HL-60 (cell line): ENCODE measurements at regions not wholly inside any gene's neighbourhood (a gene's known extent, or its start where the extent isn't known, plus 50 kb on each side); places are given as distances from the start of the nearest gene placed in this dataset.

Experiments
- GABPA ChIP-seq: IDR thresholded peaks from 2 replicates; pipeline ENCODE4 v1.6.1; 2012; ENCODE audit warnings: low read depth
- TF ChIP-seq, protein P1 (sequence below): IDR thresholded peaks from one replicate; pipeline ENCODE4 v1.5.1; 2011; ENCODE audit warnings: low read length, control low read depth, inconsistent platforms; ENCODE audit not compliant: insufficient read depth

DNA sequence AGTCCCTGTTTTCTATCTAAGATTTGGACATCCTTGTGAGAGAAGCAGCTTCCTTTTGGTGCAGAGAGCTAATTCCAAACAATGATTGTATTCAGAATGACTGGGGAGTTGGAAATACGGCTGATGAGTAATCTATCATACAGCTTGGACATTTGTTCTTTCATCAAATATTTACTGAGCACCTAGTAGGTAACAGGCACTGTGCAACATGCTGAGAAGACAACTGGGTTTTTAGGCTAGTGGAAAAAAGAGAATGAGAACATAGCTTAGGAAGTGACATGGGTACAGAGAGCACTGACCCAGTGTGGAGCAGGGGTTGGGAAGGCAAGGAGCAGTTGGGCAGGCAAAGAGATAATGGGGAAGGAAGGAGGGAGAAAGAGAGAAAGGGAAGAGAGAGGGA, 87.5 kb downstream of the TBX19 start:
- TF ChIP-seq, protein P1, sequence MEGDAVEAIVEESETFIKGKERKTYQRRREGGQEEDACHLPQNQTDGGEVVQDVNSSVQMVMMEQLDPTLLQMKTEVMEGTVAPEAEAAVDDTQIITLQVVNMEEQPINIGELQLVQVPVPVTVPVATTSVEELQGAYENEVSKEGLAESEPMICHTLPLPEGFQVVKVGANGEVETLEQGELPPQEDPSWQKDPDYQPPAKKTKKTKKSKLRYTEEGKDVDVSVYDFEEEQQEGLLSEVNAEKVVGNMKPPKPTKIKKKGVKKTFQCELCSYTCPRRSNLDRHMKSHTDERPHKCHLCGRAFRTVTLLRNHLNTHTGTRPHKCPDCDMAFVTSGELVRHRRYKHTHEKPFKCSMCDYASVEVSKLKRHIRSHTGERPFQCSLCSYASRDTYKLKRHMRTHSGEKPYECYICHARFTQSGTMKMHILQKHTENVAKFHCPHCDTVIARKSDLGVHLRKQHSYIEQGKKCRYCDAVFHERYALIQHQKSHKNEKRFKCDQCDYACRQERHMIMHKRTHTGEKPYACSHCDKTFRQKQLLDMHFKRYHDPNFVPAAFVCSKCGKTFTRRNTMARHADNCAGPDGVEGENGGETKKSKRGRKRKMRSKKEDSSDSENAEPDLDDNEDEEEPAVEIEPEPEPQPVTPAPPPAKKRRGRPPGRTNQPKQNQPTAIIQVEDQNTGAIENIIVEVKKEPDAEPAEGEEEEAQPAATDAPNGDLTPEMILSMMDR = no peak
- no peak for TF ChIP-seq GABPA
